ENCODE measurements at regions not wholly inside any gene's neighbourhood (a gene's known extent, or its start where the extent isn't known, plus 50 kb on each side); places are given as distances from the start of the nearest gene placed in this dataset.

GRCh38 chr11:29296680-29297079 lies 720.1 kb downstream of the KCNA4 start:
- TF ChIP-seq CTCF (conservative IDR thresholded peaks at IDR 0.05; ENCODE audit: low read depth, low read length): no peak
- DNase-seq (ENCODE audit: low read depth): no peak
- H3K4me3 ChIP-seq (ENCODE audit: low read length): no peak overlapping the region

GRCh38 chr11:29293825-29294224 lies 723.0 kb downstream of the KCNA4 start:
- TF ChIP-seq CTCF (conservative IDR thresholded peaks at IDR 0.05; ENCODE audit: low read depth, low read length): no peak
- H3K4me3 ChIP-seq (ENCODE audit: low read length): no peak overlapping the region
- DNase-seq (ENCODE audit: low read depth): no peak

- TF ChIP-seq CTCF (conservative IDR thresholded peaks at IDR 0.05; ENCODE audit: low read depth, low read length): no peak
- no peak overlapping the region for H3K4me3 ChIP-seq (ENCODE audit: low read length)
- DNase-seq (ENCODE audit: low read depth): no peak
These were observed 734.7 kb downstream of the KCNA4 start for GRCh38 chr11:29282088-29282487.

- DNase-seq (ENCODE audit: low read depth): no peak
- no peak overlapping the region for H3K4me3 ChIP-seq (ENCODE audit: low read length)
- no peak for TF ChIP-seq CTCF (conservative IDR thresholded peaks at IDR 0.05; ENCODE audit: low read depth, low read length)
These were observed 735.5 kb downstream of the KCNA4 start for GRCh38 chr11:29281271-29281777.

- TF ChIP-seq CTCF (conservative IDR thresholded peaks at IDR 0.05; ENCODE audit: low read depth, low read length): no peak
- no peak overlapping the region for H3K4me3 ChIP-seq (ENCODE audit: low read length)
- DNase-seq (ENCODE audit: low read depth): no peak
These were observed 736.4 kb downstream of the KCNA4 start for GRCh38 chr11:29280452-29280851.

- no peak for TF ChIP-seq CTCF (conservative IDR thresholded peaks at IDR 0.05; ENCODE audit: low read depth, low read length)
- no peak for DNase-seq (ENCODE audit: low read depth)
- H3K4me3 ChIP-seq (ENCODE audit: low read length): no peak overlapping the region
These were observed 737.1 kb downstream of the KCNA4 start for GRCh38 chr11:29279716-29280115.

GRCh38 chr11:29272019-29272654 lies 744.7 kb downstream of the KCNA4 start:
- H3K4me3 ChIP-seq (ENCODE audit: low read length): no peak overlapping the region
- TF ChIP-seq CTCF (conservative IDR thresholded peaks at IDR 0.05; ENCODE audit: low read depth, low read length): peak; percentile 56
- DNase-seq (ENCODE audit: low read depth): no peak
